ENCODE measurements at regions not wholly inside any gene's neighbourhood (a gene's known extent, or its start where the extent isn't known, plus 50 kb on each side); places are given as distances from the start of the nearest gene placed in this dataset.

GRCh38 chr22:48592931-48593330, 1234.7 kb downstream of the BRD1 start:
- ATAC-seq (no peak), DNase-seq (ENCODE audit: low read depth, low spot score) (no peak)
- Histone ChIP-seq H3K4me2 (ENCODE audit: low read length) (no peak overlapping the region), H3K4me3 (replicated peaks in 1 of 2; ENCODE audit: low read depth in 1 of 2, low read length in 2 of 2) (no peak overlapping the region), H3K36me3 (ENCODE audit: control insufficient read depth in 1 of 2, insufficient read depth in 2 of 2, low read length in 2 of 2) (no peaks in the 10 kb centered on the region), H3K79me2 (ENCODE audit: insufficient read depth, low read length) (no peaks in the 10 kb centered on the region), H4K20me1 (ENCODE audit: insufficient read depth) (no peaks in the 10 kb centered on the region), H3K4me1 (ENCODE audit: control insufficient read depth in 1 of 2, insufficient read depth in 2 of 2, low read length in 2 of 2) (no peaks in the 10 kb centered on the region), H3K27ac (ENCODE audit: low read depth, low read length) (no peak overlapping the region), H3K9me2 (ENCODE audit: insufficient read depth) (no peaks in the 10 kb centered on the region), H2AFZ (ENCODE audit: low read depth, low read length, poor library complexity, severe bottlenecking) (no peak overlapping the region), H3K9ac (ENCODE audit: low read length) (no peak overlapping the region), H3K27me3 (ENCODE audit: insufficient read depth, low read length) (no peaks in the 10 kb centered on the region), H3K9me3 (ENCODE audit: control insufficient read depth in 1 of 2, insufficient read depth in 1 of 2, low read depth in 1 of 2, low read length in 2 of 2) (no peaks in the 10 kb centered on the region)
- BruUV-seq (replicated peaks): no TSS peak
- TF ChIP-seq JUND (IDR thresholded peaks at IDR 0.05) (no peak), RAD21 (IDR thresholded peaks at IDR 0.05; ENCODE audit: low read depth) (no peak), CTCF (IDR thresholded peaks at IDR 0.05 in 2 of 3, conservative IDR thresholded peaks at IDR 0.05 in 1 of 3; ENCODE audit: borderline replicate concordance in 1 of 3, insufficient read depth in 1 of 3, low read depth in 2 of 3, low read length in 2 of 3) (no peak), FOSL1 (IDR thresholded peaks at IDR 0.05; ENCODE audit: low read depth) (no peak), POLR2AphosphoS5 (IDR thresholded peaks at IDR 0.05; ENCODE audit: low read depth, low read length) (no peak), ELF1 (IDR thresholded peaks at IDR 0.05; ENCODE audit: borderline replicate concordance, low read depth) (no peak), SRF (IDR thresholded peaks at IDR 0.05; ENCODE audit: low read depth) (no peak), ZFX (IDR thresholded peaks at IDR 0.05) (no peak), EZH2 (IDR thresholded peaks at IDR 0.05) (no peak)
- ChIA-PET POLR2A (no interaction called here), RAD21 (ENCODE audit: low non-redundant PET in 1 of 2, low total read pairs in 2 of 2, uncharacterized antibody in 2 of 2, unreplicated experiment in 2 of 2) (no interaction called here), CTCF (no interaction called here)
- intact Hi-C loops (cut with micrococcal nuclease): no loop called here

DNA sequence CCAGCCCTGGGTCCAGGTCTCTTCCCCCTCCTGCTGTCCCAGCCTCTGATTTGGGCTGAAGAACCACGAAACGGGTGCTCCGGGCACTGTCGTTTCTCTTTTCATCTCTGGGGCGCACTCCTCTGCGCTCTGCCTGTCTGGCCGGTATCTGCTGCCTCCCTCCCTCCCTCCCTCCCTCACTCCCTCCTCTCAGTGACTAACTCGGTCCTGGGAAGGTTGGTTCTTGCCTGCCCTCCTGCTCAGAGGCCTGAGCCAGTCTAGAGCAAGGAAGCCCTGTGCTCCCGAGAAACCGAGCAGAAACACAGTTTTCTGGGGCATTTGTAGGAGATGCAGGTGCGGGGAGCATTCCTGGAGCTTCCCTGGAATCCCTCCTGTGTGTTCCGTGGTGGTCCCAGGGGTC, 1235.2 kb downstream of the BRD1 start:
- no peaks in the 10 kb centered on the region for H3K27me3 ChIP-seq (ENCODE audit: insufficient read depth, low read length)
- BruUV-seq (replicated peaks): no TSS peak
- H3K4me2 ChIP-seq (ENCODE audit: low read length): no peak overlapping the region
- H3K4me1 ChIP-seq (ENCODE audit: control insufficient read depth in 1 of 2, insufficient read depth in 2 of 2, low read length in 2 of 2): no peaks in the 10 kb centered on the region
- H2AFZ ChIP-seq (ENCODE audit: low read depth, low read length, poor library complexity, severe bottlenecking): no peak overlapping the region
- no peak overlapping the region for H3K4me3 ChIP-seq (replicated peaks in 1 of 2; ENCODE audit: low read depth in 1 of 2, low read length in 2 of 2)
- H3K27ac ChIP-seq (ENCODE audit: low read depth, low read length): no peak overlapping the region
- POLR2A ChIA-PET: no interaction called here
- H3K9me3 ChIP-seq (ENCODE audit: control insufficient read depth in 1 of 2, insufficient read depth in 1 of 2, low read depth in 1 of 2, low read length in 2 of 2): no peaks in the 10 kb centered on the region
- no peaks in the 10 kb centered on the region for H3K36me3 ChIP-seq (ENCODE audit: control insufficient read depth in 1 of 2, insufficient read depth in 2 of 2, low read length in 2 of 2)
- DNase-seq (ENCODE audit: low read depth, low spot score): no peak
- RAD21 ChIA-PET (ENCODE audit: low non-redundant PET in 1 of 2, low total read pairs in 2 of 2, uncharacterized antibody in 2 of 2, unreplicated experiment in 2 of 2): no interaction called here
- no peak overlapping the region for H3K9ac ChIP-seq (ENCODE audit: low read length)
- H3K79me2 ChIP-seq (ENCODE audit: insufficient read depth, low read length): no peaks in the 10 kb centered on the region
- intact Hi-C loops (cut with micrococcal nuclease): no loop called here
- no peak for ATAC-seq
- no peaks in the 10 kb centered on the region for H3K9me2 ChIP-seq (ENCODE audit: insufficient read depth)
- no peaks in the 10 kb centered on the region for H4K20me1 ChIP-seq (ENCODE audit: insufficient read depth)
- CTCF ChIA-PET: no interaction called here
- TF ChIP-seq ZFX (IDR thresholded peaks at IDR 0.05): no peak
- TF ChIP-seq EGR1 (IDR thresholded peaks at IDR 0.05; ENCODE audit: low read depth): no peak
- no peak for TF ChIP-seq CTCF (IDR thresholded peaks at IDR 0.05 in 2 of 3, conservative IDR thresholded peaks at IDR 0.05 in 1 of 3; ENCODE audit: borderline replicate concordance in 1 of 3, insufficient read depth in 1 of 3, low read depth in 2 of 3, low read length in 2 of 3)
- TF ChIP-seq MAX (IDR thresholded peaks at IDR 0.05): no peak
- TF ChIP-seq SIN3A (IDR thresholded peaks at IDR 0.05; ENCODE audit: low read depth): no peak
- TF ChIP-seq EZH2phosphoT487 (IDR thresholded peaks at IDR 0.05; ENCODE audit: borderline replicate concordance): no peak
- no peak for TF ChIP-seq CEBPB (IDR thresholded peaks at IDR 0.05; ENCODE audit: low read depth)
- TF ChIP-seq, protein P1, sequence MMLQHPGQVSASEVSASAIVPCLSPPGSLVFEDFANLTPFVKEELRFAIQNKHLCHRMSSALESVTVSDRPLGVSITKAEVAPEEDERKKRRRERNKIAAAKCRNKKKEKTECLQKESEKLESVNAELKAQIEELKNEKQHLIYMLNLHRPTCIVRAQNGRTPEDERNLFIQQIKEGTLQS (IDR thresholded peaks at IDR 0.05): no peak
- no peak for TF ChIP-seq POLR2AphosphoS5 (IDR thresholded peaks at IDR 0.05; ENCODE audit: low read depth, low read length)
- TF ChIP-seq JUND (IDR thresholded peaks at IDR 0.05): no peak
- no peak for TF ChIP-seq ZNF274 (IDR thresholded peaks at IDR 0.05; ENCODE audit: low read depth, low read length)
- TF ChIP-seq SP1 (IDR thresholded peaks at IDR 0.05; ENCODE audit: low read depth): no peak
